ENCODE measurements at regions not wholly inside any gene's neighbourhood (a gene's known extent, or its start where the extent isn't known, plus 50 kb on each side); places are given as distances from the start of the nearest gene placed in this dataset.

GRCh38 chr12:114093520-114093919 is 127.4 kb upstream of the RBM19 start:
- Histone ChIP-seq H3K27ac (no peak overlapping the region), H3K4me1 (no peaks in the 10 kb centered on the region)

GRCh38 chr12:114092981-114093380 is 126.9 kb upstream of the RBM19 start:
- Histone ChIP-seq H3K9me3 (no peaks in the 10 kb centered on the region), H3K4me3 (replicated peaks in 1 of 3) (no peak overlapping the region), H3K27ac (no peak overlapping the region), H3K27me3 (no peaks in the 10 kb centered on the region), H3K36me3 (no peaks in the 10 kb centered on the region), H3K4me1 (no peaks in the 10 kb centered on the region)
- DNase-seq, result no peak
- WGBS, 2 donors, result 78 to 82% methylated on average over 2 of the region's 2 CpGs
- intact Hi-C loops (cut with DNase I), result no loop called here
- TF ChIP-seq POLR2A (IDR thresholded peaks at IDR 0.05), result no peak
- no peak for TF ChIP-seq CTCF (IDR thresholded peaks at IDR 0.05)

More at GRCh38 chr12:114093520-114093919, 127.4 kb upstream of the RBM19 start:
- Histone ChIP-seq H3K36me3 (no peaks in the 10 kb centered on the region), H3K9me3 (no peaks in the 10 kb centered on the region), H3K27me3 (no peaks in the 10 kb centered on the region), H3K4me3 (replicated peaks in 1 of 3) (no peak overlapping the region)
- 69 to 77% methylated on average over 3 of the region's 3 CpGs for WGBS, 2 donors
- intact Hi-C loops (cut with DNase I), result no loop called here
- TF ChIP-seq POLR2A (IDR thresholded peaks at IDR 0.05) (no peak), CTCF (IDR thresholded peaks at IDR 0.05) (no peak)
- DNase-seq, result no peak

DNA sequence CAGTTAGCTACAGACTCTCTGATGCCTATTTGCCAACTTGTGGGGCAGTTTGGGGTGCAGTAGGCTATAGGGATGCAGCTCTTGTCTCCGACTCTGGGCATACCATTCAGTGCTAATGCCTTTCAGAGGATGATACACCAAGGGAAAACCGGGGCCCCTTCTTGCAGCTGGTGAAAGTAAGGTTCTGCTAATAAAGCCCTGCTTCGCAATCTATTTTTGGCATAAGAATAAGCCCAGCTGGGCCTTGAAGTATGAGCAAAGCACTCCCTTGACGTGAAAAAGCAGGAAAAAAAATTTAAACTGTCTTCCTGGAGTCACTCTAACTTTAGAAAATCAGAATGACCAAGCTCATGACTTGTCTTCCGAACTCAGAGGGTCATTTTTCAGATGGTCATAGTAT is 124.1 kb upstream of the RBM19 start:
- no peak overlapping the region for H3K4me3 ChIP-seq (replicated peaks in 1 of 3)
- DNase-seq, result no peak
- TF ChIP-seq CTCF (IDR thresholded peaks at IDR 0.05), result no peak
- no peak for TF ChIP-seq POLR2A (IDR thresholded peaks at IDR 0.05)
- no peaks in the 10 kb centered on the region for H3K36me3 ChIP-seq
- no peaks in the 10 kb centered on the region for H3K9me3 ChIP-seq
- H3K27me3 ChIP-seq, result no peaks in the 10 kb centered on the region
- WGBS, 2 donors, result 76 to 83% methylated on average over 5 of the region's 5 CpGs
- no peak overlapping the region for H3K27ac ChIP-seq
- no peaks in the 10 kb centered on the region for H3K4me1 ChIP-seq
- intact Hi-C loops (cut with DNase I), result no loop called here

GRCh38 chr12:114073076-114073475 is 107.0 kb upstream of the RBM19 start:
- TF ChIP-seq CTCF (IDR thresholded peaks at IDR 0.05) (no peak), POLR2A (IDR thresholded peaks at IDR 0.05) (no peak)
- intact Hi-C loops (cut with DNase I), result no loop called here
- DNase-seq, result no peak
- Histone ChIP-seq H3K27ac (no peak overlapping the region), H3K4me1 (no peaks in the 10 kb centered on the region), H3K4me3 (replicated peaks in 1 of 3) (no peak overlapping the region), H3K36me3 (no peaks in the 10 kb centered on the region), H3K27me3 (no peaks in the 10 kb centered on the region), H3K9me3 (no peaks in the 10 kb centered on the region)
- 90 to 99% methylated on average over 3 of the region's 3 CpGs for WGBS, 2 donors

DNA sequence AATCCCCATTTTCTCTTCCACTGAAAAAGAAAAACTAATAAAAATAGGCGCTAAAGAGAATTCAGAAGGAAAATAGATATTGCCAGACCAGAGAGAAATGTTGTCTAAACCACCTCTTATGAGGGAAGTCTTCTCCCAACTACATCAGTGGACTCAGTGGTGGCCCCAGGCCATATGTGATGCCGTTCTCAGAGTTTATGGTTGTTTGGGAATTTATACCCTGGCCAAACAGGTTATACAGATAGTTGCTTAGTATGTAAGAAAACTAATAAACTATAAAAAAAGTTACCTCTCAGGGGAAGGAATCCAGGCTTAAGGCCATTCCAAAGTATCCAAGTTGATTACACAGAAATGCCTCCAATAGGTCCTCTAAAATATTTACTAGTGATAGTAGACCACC is 103.4 kb upstream of the RBM19 start:
- no peak for DNase-seq
- no peak overlapping the region for H3K4me3 ChIP-seq (replicated peaks in 1 of 3)
- no peaks in the 10 kb centered on the region for H3K27me3 ChIP-seq
- no peaks in the 10 kb centered on the region for H3K4me1 ChIP-seq
- H3K27ac ChIP-seq, result no peak overlapping the region
- intact Hi-C loops (cut with DNase I), result no loop called here
- no peak for TF ChIP-seq POLR2A (IDR thresholded peaks at IDR 0.05)
- no peak for TF ChIP-seq CTCF (IDR thresholded peaks at IDR 0.05)
- H3K36me3 ChIP-seq, result no peaks in the 10 kb centered on the region
- no peaks in the 10 kb centered on the region for H3K9me3 ChIP-seq
- 73 to 83% methylated on average over 2 of the region's 2 CpGs for WGBS, 2 donors
